Bronchial epithelial cell (primary cell): ENCODE measurements at regions not wholly inside any gene's neighbourhood (a gene's known extent, or its start where the extent isn't known, plus 50 kb on each side); places are given as distances from the start of the nearest gene placed in this dataset.
"Not testable (repeated sequence)": the region's sequence is repeated elsewhere in the genome, so short reads cannot be mapped to it uniquely, and the experiment has no call there.

ENCODE experiments used
- DNase-seq: peaks from one replicate; pipeline ENCODE4 v3.0.0-alpha.2; 2010; ENCODE audit warnings: low read depth
- FAIRE-seq: peaks from 2 replicates; lab custom pipeline; 2011; peaks lifted over from hg19 to GRCh38; lab: Jason Lieb, UNC
- H3K27me3 ChIP-seq: 2 replicates; pipeline ENCODE4 v1.5.1; 2011; ENCODE audit warnings: low read length; ENCODE audit not compliant: control insufficient read depth, insufficient read depth
- H3K36me3 ChIP-seq: 2 replicates; pipeline ENCODE4 v1.5.1; 2011; ENCODE audit warnings: low read length; ENCODE audit not compliant: control insufficient read depth, insufficient read depth
- H3K4me3 ChIP-seq: 2 replicates; pipeline ENCODE4 v1.5.1; 2011; ENCODE audit warnings: mild to moderate bottlenecking, low read depth, low read length, control low read depth
- TF ChIP-seq, protein P1 (sequence below): IDR thresholded peaks from 2 replicates; pipeline ENCODE4 v1.5.1; 2011; ENCODE audit warnings: mild to moderate bottlenecking, moderate library complexity, low read length, control low read depth, inconsistent platforms; ENCODE audit not compliant: insufficient read depth, severe bottlenecking

DNA sequence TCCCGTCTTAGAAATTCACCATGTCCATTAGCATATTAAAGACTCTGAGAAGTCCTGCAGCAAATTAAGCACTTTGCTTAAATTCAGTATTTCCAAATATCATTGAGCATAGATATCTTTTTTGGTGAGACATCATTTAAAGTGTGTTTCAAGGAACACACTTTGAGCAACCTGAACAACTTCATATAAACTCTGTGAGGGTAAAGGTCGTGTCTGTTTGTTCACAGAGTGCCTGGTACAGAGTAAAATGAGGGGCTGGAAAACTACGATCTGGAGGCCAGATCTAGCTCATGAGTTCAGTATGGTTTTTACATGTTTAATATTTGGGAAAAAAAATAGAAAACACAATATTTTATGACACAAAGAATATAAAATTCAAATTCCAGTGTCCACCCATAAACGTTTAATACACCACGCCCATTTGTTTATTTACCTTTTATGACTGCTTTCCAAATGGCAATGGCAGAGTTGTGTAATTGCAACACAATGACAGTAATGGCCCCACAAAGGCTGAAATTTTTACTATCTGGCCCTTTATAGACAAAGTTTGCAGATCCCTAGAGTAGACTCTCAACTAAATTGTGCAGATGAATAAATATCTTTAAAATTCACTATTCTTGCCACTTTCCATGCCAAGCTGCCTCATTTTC is 67.4 kb downstream of the SNTN start:
- FAIRE-seq: no peak

DNA sequence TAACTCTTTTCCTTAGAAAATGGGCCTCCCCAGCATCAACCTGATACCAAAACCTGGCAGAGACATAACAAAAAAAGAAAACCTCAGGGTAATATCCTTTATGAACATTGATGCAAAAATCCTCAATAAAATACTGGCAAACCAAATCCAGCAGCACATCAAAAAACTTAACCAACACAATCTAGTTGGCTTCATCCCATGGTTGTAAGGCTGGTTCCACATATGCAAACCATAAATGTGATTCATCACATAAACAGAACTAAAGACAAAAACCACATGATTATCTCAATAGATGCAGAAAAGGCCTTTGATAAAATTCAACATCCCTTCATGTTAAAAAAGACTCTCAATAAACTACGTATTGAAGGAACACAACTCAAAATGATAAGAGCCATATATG is 68.5 kb downstream of the SNTN start:
- not testable (repeated sequence) for FAIRE-seq, DNase-seq, H3K27me3 ChIP-seq, H3K36me3 ChIP-seq, H3K4me3 ChIP-seq

More for the DNA sequence above, 67.4 kb downstream of the SNTN start:
- no peak overlapping the region for H3K4me3 ChIP-seq
- no peaks in the 10 kb centered on the region for H3K27me3 ChIP-seq
- TF ChIP-seq, protein P1, sequence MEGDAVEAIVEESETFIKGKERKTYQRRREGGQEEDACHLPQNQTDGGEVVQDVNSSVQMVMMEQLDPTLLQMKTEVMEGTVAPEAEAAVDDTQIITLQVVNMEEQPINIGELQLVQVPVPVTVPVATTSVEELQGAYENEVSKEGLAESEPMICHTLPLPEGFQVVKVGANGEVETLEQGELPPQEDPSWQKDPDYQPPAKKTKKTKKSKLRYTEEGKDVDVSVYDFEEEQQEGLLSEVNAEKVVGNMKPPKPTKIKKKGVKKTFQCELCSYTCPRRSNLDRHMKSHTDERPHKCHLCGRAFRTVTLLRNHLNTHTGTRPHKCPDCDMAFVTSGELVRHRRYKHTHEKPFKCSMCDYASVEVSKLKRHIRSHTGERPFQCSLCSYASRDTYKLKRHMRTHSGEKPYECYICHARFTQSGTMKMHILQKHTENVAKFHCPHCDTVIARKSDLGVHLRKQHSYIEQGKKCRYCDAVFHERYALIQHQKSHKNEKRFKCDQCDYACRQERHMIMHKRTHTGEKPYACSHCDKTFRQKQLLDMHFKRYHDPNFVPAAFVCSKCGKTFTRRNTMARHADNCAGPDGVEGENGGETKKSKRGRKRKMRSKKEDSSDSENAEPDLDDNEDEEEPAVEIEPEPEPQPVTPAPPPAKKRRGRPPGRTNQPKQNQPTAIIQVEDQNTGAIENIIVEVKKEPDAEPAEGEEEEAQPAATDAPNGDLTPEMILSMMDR: no peak
- H3K36me3 ChIP-seq: no peaks in the 10 kb centered on the region
- no peak for DNase-seq

DNA sequence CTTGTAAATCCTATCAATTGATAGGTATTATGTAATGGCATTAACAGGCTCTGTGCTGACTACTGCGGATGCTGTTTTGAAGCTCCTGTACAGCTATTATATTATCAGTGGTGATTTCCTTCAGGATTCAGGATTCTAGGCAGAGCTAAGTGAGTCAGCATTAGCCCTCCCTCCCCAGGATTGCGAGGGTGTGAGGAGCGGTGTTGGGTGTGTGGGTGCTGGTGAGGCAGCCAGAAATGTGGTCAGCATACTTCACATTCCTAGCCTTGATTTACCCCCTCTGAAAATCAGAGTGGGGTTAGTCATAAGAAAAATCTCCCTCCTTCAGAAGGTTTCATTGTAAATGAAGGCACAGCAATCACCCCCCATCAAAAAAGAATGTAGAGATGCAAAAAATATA is 72.5 kb downstream of the SNTN start:
- DNase-seq (peak; percentile 94), FAIRE-seq (no peak)
- H3K27me3 ChIP-seq: no peaks in the 10 kb centered on the region
- TF ChIP-seq, protein P1: no peak
- H3K36me3 ChIP-seq: no peaks in the 10 kb centered on the region
- H3K4me3 ChIP-seq: no peak overlapping the region

DNA sequence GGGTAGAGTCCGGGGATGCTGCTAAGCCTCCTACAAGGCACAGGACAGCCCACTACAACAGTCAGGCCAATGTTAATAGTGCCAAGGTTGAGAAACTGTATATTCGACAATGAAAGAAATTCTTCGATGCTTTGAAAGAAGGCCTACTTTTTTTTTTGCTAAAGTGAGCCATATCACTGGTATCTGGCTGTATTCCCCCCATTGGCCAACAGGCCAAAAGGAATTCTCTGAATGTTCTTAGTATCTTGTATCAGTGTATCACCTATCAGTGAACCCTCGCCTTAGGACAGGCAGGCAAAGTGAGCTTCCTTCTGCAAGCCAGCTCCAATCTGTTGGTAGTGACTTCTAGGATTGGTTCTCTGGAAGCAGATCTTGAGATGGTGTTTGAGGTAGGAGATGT is 74.2 kb downstream of the SNTN start:
- TF ChIP-seq, protein P1: no peak
- Histone ChIP-seq H3K36me3 (no peaks in the 10 kb centered on the region), H3K4me3 (no peak overlapping the region), H3K27me3 (no peaks in the 10 kb centered on the region)
- FAIRE-seq (no peak), DNase-seq (no peak)

DNA sequence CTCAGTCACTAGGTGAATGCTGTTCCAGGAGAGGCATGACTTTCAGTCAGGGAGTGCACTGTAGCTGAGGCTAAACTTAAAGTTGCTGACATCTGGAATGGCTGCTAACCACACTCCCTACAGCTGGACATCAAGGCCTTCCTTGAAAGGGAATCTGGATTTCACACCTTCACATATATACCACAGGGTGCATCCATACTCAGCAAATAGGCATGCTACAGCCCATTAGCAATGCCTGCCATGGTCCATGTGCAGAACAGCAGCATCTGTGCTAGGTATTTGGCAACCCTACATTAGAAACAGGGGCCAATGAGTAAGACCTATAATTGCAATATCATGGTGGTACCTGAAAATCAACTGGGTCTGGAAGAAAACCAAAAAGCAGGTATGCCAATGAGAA is 74.8 kb downstream of the SNTN start:
- H3K36me3 ChIP-seq: no peaks in the 10 kb centered on the region
- DNase-seq (no peak), FAIRE-seq (no peak)
- TF ChIP-seq, protein P1: no peak
- H3K4me3 ChIP-seq: no peak overlapping the region
- no peaks in the 10 kb centered on the region for H3K27me3 ChIP-seq

DNA sequence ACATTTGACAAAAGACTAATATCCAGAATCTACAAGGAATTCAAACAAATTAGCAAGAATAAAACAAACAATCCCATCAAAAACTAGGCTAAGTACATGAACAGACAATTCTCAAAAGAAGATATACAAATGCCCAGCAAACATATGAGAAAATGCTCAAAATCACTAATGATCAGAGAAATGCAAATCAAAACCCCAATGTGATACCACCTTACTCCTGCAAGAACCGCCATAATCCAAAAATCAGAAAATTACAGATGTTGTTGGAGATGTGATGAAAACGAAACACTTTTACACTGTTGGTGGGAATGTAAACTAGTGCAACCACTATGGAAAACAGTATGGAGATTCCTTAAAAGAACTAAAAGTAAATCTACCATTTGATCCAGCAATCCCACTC is 79.4 kb downstream of the SNTN start:
- FAIRE-seq (no peak), DNase-seq (no peak)
- Histone ChIP-seq H3K36me3 (no peaks in the 10 kb centered on the region), H3K4me3 (no peak overlapping the region), H3K27me3 (no peaks in the 10 kb centered on the region)
- TF ChIP-seq, protein P1: no peak

DNA sequence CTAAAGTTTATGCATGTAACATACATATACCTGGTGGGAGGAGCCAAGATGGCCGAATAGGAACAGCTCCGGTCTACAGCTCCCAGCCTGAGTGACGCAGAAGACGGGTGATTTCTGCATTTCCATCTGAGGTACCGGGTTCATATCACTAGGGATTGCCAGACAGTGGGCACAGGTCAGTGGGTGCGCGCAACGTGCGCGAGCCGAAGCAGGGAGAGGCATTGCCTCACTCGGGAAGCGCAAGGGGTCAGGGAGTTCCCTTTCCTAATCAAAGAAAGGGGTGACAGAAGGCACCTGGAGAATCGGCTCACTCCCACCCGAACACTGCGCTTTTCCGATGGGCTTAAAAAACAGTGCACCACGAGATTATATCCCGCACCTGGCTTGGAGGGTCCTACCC is 80.8 kb downstream of the SNTN start:
- not testable (repeated sequence) for H3K36me3 ChIP-seq, DNase-seq, FAIRE-seq

DNA sequence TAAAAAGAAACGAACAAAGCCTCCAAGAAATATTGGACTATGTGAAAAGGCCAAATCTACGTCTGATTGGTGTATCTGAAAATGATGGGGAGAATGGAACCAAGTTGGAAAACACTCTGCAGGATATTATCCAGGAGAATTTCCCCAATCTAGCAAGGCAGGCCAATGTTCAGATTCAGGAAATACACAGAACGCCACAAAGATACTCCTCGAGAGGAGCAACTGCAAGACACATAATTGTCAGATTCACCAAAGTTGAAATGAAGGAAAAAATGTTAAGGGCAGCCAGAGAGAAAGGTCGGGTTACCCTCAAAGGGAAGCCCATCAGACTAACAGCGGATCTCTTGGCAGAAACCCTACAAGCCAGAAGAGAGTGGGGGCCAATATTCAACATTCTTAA is 82.2 kb downstream of the SNTN start:
- not testable (repeated sequence) for H3K36me3 ChIP-seq

More for the DNA sequence above, 80.8 kb downstream of the SNTN start:
- H3K4me3 ChIP-seq, H3K27me3 ChIP-seq: not testable (repeated sequence)

DNA sequence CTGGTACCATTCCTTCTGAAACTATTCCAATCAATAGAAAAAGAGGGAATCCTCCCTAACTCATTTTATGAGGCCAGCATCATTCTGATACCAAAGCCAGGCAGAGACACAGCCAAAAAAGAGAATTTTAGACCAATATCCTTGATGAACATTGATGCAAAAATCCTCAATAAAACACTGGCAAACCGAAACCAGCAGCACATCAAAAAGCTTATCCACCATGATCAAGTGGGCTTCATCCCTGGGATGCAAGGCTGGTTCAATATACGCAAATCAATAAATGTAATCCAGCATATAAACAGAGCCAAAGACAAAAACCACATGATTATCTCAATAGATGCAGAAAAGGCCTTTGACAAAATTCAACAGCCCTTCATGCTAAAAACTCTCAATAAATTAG is 82.3 kb upstream of the C3orf49 start:
- H3K4me3 ChIP-seq, H3K27me3 ChIP-seq, H3K36me3 ChIP-seq, DNase-seq, FAIRE-seq: not testable (repeated sequence)

More for the DNA sequence above, 82.2 kb downstream of the SNTN start:
- H3K4me3 ChIP-seq, FAIRE-seq, H3K27me3 ChIP-seq, DNase-seq: not testable (repeated sequence)
